Stimulated activated CD8-positive, alpha-beta memory T cell treated with anti-CD3 and anti-CD28 coated beads, Interleukin-2, amount 100 ng/mL, for 48 hours (primary cell): ENCODE measurements at regions not wholly inside any gene's neighbourhood (a gene's known extent, or its start where the extent isn't known, plus 50 kb on each side); places are given as distances from the start of the nearest gene placed in this dataset.
A peak's percentile ranks its signal among the peaks of the same experiment; 100 is the strongest.
"Not testable (repeated sequence)": the region's sequence is repeated elsewhere in the genome, so short reads cannot be mapped to it uniquely, and the experiment has no call there.

Experiments
- DNase-seq, 2 donors: peaks; one replicate each; pipeline ENCODE4 v3.0.0-alpha.2; 2020; ENCODE audit warnings: low read depth in 2 of 2

- DNase-seq, result no peak
Measured at GRCh38 chr3:14252321-14253021, 73.9 kb downstream of the LSM3 start.

GRCh38 chr3:14253022-14253706 lies 74.5 kb downstream of the LSM3 start:
- no peak for DNase-seq

- DNase-seq, result no peak
Measured at GRCh38 chr3:14253707-14254382, 75.2 kb downstream of the LSM3 start.

- no peak for DNase-seq
Measured at GRCh38 chr3:14254812-14255702, 76.4 kb downstream of the LSM3 start.

GRCh38 chr3:14256046-14256445 lies 77.4 kb downstream of the LSM3 start:
- no peak for DNase-seq

- no peak for DNase-seq
Measured at GRCh38 chr3:14256561-14257342, 78.1 kb downstream of the LSM3 start.

- no peak for DNase-seq
Measured at GRCh38 chr3:14258906-14259904, 80.6 kb downstream of the LSM3 start.

GRCh38 chr3:14260463-14260862 lies 81.8 kb downstream of the LSM3 start:
- no peak for DNase-seq

- DNase-seq, result peak; percentile 55 to 69
Measured at GRCh38 chr3:14261229-14261628, 82.6 kb downstream of the LSM3 start.

- no peak for DNase-seq
Measured at GRCh38 chr3:14262212-14262611, 83.6 kb downstream of the LSM3 start.

DNA sequence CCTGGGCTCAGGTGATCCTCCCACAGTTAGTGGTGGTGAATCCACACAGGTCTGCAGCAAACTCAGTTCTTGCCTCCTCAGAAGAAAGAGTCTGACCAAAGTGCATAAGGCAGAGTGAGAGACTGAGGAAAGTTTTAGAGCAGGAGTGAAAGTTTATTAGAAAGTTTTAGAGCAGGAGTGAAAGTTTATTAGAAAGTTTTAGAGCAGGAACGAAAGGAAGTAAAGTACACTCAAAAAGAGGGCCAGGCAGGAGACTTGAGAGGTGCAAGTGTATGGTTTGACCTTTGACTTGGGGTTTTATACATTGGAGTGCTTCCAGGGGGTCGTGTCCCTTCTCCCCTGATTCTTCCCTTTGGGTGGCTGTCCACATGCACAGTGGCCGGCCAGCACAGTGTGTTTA lies 84.2 kb downstream of the LSM3 start:
- no peak for DNase-seq

GRCh38 chr3:14263317-14264005 lies 84.8 kb downstream of the LSM3 start:
- DNase-seq, result no peak

DNA sequence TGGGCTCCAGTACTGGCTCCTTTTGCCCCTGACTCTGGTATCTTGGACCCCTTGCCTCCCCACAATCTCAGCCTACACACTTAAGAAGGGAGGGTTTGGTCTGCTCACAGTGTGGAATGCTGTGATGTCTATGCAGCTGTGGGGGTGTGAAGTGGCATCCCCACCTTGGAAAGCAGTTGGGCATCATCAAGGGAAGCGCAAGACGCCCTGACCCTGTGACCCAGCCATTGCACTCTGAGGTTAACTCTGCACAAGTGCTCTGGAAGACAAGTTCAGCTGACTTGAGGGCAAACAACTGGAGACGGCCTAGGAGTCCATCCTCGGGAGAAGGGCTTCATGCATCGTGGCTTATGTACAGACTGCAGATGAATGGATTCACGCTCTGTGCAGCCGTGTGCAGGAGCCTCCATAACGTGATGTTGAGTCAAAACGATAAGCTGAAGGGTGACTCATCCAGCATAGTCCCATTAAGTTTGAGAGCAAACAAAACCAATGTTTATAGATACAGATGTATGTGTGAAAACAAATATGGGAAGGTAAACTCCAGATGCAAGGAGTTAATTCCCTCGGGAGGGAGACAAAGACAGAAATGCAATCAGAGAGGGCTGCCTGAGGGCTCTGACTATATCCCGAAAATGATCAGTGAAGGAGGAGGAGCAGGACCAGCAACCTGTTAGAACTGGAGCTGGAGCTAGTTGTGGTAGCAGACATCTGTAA lies 86.8 kb downstream of the LSM3 start:
- no peak for DNase-seq

DNA sequence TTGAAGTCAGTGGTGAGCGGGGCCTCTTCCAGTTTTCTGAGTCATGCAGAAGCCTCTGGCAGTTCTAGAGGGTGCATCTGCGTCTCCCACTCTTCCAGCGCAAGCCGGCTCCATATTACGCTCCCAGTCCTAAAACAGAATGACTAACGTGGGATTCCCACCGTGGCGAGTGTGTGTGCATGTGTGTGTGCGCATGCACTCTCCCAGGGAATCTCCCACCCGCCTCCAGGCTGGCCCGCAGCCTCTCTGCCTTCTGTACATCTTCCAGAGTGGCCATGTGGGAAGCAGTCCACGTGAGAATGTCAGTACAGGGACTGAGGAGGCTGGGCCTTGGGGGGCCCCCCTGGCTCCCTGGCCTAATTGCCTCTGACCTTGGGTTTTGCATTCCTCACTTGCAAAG lies 87.7 kb downstream of the LSM3 start:
- no peak for DNase-seq

- no peak for DNase-seq
Measured at GRCh38 chr3:14267976-14268375, 89.4 kb downstream of the LSM3 start.

- DNase-seq, result no peak
Measured at GRCh38 chr3:14268897-14269296, 90.3 kb downstream of the LSM3 start.

DNA sequence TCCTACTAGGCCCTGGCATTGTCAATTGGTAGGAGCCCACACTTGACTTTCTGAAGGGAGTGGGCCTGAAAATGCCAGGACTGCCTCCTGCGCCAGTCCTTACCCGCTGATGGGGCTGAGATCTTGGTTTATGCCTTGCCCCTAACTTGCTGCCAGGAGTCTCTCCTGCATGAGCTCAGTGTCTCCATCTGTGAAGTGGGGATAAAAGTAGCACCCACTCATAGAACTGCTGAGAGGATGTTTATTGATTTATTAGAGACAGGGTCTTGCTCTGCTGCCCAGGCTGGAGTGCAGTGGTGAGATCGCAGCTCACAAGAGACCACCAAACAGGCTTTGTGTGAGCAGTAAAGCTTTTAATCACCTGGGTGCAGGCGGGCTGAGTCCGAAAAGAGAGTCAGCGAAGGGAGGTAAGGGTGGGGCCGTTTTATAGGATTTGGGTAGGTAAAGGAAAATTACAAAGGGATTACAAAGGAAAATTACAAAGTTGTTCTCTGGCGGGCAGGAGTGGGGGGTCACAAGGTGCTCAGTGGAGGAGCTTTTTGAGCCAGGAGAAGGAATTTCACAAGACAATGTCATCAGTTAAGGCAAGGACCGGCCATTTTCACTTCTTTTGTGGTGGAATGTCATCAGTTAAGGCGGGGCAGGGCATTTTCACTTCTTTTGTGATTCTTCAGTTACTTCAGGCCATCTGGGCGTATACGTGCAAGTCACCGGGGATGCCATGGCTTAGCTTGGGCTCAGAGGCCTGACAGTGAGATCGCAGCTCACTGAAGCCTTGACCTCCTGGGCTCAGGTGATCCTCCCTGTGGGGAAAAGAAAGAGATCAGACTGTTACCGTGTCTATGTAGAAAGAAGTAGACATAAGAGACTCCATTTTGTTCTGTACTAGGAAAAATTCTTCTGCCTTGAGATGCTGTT lies 93.7 kb downstream of the LSM3 start:
- not testable (repeated sequence) for DNase-seq
